Loucy (cell line): ENCODE measurements at regions not wholly inside any gene's neighbourhood (a gene's known extent, or its start where the extent isn't known, plus 50 kb on each side); places are given as distances from the start of the nearest gene placed in this dataset.

Source experiments
- EZH2phosphoT487 ChIP-seq: fragments of 200-600 bp; IDR thresholded peaks from 2 replicates; pipeline ENCODE4 v1.6.1; 2018; ENCODE audit warnings: antibody characterized with exemption, mild to moderate bottlenecking, moderate library complexity, borderline replicate concordance
- TF ChIP-seq, protein P1 (sequence below): fragments of 200-600 bp; sonication (generic); conservative IDR thresholded peaks from 2 replicates; pipeline ENCODE4 v1.5.1; 2014; ENCODE audit warnings: mild to moderate bottlenecking, antibody characterized with exemption, low read length

DNA sequence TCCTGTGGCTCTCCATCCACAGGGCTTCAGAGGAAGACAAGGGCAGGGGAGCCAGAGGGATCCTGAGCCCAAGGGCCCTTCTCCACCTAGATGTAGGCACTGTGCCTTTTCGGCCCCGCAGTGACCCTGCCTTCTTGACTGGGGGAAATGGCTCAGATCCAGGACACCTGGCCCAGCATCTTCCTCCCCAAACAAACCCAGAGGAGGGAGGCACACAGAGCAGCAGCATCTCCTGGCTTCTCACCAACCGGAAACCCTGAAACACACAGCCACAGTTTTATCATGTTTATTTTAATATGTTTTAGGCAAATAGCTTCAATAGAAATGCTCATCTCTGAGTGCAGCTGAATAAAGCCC lies 84.5 kb upstream of the LRFN2 start:
- TF ChIP-seq, protein P1, sequence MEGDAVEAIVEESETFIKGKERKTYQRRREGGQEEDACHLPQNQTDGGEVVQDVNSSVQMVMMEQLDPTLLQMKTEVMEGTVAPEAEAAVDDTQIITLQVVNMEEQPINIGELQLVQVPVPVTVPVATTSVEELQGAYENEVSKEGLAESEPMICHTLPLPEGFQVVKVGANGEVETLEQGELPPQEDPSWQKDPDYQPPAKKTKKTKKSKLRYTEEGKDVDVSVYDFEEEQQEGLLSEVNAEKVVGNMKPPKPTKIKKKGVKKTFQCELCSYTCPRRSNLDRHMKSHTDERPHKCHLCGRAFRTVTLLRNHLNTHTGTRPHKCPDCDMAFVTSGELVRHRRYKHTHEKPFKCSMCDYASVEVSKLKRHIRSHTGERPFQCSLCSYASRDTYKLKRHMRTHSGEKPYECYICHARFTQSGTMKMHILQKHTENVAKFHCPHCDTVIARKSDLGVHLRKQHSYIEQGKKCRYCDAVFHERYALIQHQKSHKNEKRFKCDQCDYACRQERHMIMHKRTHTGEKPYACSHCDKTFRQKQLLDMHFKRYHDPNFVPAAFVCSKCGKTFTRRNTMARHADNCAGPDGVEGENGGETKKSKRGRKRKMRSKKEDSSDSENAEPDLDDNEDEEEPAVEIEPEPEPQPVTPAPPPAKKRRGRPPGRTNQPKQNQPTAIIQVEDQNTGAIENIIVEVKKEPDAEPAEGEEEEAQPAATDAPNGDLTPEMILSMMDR, result no peak
- TF ChIP-seq EZH2phosphoT487, result no peak
